ENCODE measurements at regions not wholly inside any gene's neighbourhood (a gene's known extent, or its start where the extent isn't known, plus 50 kb on each side); places are given as distances from the start of the nearest gene placed in this dataset.

DNA sequence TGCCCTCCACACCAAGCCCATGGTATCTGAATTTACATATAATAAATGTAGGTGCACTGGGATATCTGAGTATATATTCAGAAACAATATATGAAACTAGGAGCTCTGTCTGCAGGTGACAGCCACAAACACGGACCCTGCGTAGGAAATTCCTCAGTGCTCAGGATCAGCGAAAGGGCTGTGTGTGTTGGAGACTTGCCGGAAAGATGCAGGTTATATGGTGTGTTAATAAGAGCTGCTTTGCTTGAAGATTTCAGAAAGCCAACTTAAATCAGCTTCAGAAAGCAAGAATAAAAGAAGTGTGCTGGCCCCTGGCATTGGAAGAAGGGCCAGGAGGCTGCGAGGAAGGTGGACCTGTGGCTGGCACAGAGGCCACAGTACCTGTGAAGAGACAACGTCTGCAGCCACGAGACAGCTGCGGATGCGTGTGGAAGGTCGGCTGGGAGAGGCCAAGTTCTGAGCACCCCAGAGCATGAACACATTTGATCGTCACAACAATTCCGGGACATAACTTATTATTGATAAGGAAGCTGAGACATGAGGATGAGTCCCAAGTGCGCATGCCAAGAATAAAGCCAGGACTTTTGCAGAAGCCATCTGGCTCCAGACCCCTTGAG lies 183.2 kb downstream of the DLL1 start:
- TF ChIP-seq EZH2 (IDR thresholded peaks at IDR 0.05; ENCODE audit: insufficient read depth, low read length), result no peak
- TF ChIP-seq CTCF (IDR thresholded peaks at IDR 0.05; ENCODE audit: insufficient read depth, low read depth, low read length), result no peak
- FAIRE-seq (no peak), DNase-seq (ENCODE audit: low read depth) (no peak)
- Histone ChIP-seq H3K9ac (ENCODE audit: low read length) (no peak overlapping the region), H2AFZ (ENCODE audit: low read depth, low read length) (no peak overlapping the region), H3K4me1 (ENCODE audit: insufficient read depth, low read length) (no peaks in the 10 kb centered on the region), H3K79me2 (ENCODE audit: insufficient read depth, low read length) (no peaks in the 10 kb centered on the region), H3K4me3 (ENCODE audit: insufficient read depth, low read depth, low read length) (no peak overlapping the region), H4K20me1 (ENCODE audit: insufficient read depth, low read length) (no peaks in the 10 kb centered on the region), H3K9me3 (ENCODE audit: insufficient read depth, low read depth, low read length) (no peaks in the 10 kb centered on the region), H3K27me3 (ENCODE audit: insufficient read depth, low read length) (no peaks in the 10 kb centered on the region), H3K27ac (ENCODE audit: low read depth, low read length) (no peak overlapping the region), H3K4me2 (ENCODE audit: low read length) (no peak overlapping the region), H3K36me3 (ENCODE audit: insufficient read depth, low read length) (no peaks in the 10 kb centered on the region)
- no peaks in the 10 kb centered on the region for H3K9me3 Mint-ChIP-seq (ENCODE audit: unreplicated experiment)
- H3K4me1 Mint-ChIP-seq (ENCODE audit: low read depth, unreplicated experiment), result no peaks in the 10 kb centered on the region
- no peak overlapping the region for H3K4me3 Mint-ChIP-seq (ENCODE audit: unreplicated experiment)
- H3K27me3 Mint-ChIP-seq (ENCODE audit: low read depth, unreplicated experiment), result peaks cover 29% of the 10 kb centered on the region
- H3K27ac Mint-ChIP-seq (ENCODE audit: unreplicated experiment), result no peak overlapping the region
- H3K36me3 Mint-ChIP-seq (ENCODE audit: low read depth, unreplicated experiment), result no peaks in the 10 kb centered on the region

GRCh38 chr6:170106906-170107525 lies 183.9 kb downstream of the DLL1 start:
- Mint-ChIP-seq H3K9me3 (ENCODE audit: unreplicated experiment) (no peaks in the 10 kb centered on the region), H3K4me3 (ENCODE audit: unreplicated experiment) (no peak overlapping the region), H3K27me3 (ENCODE audit: low read depth, unreplicated experiment) (peaks cover 29% of the 10 kb centered on the region), H3K27ac (ENCODE audit: unreplicated experiment) (no peak overlapping the region), H3K36me3 (ENCODE audit: low read depth, unreplicated experiment) (no peaks in the 10 kb centered on the region), H3K4me1 (ENCODE audit: low read depth, unreplicated experiment) (no peaks in the 10 kb centered on the region)
- no peak overlapping the region for H3K27ac ChIP-seq (ENCODE audit: low read depth, low read length)
- no peak overlapping the region for H3K9ac ChIP-seq (ENCODE audit: low read length)
- no peaks in the 10 kb centered on the region for H3K36me3 ChIP-seq (ENCODE audit: insufficient read depth, low read length)
- H3K9me3 ChIP-seq (ENCODE audit: insufficient read depth, low read depth, low read length), result no peaks in the 10 kb centered on the region
- DNase-seq (ENCODE audit: low read depth) (no peak), FAIRE-seq (no peak)
- H3K27me3 ChIP-seq (ENCODE audit: insufficient read depth, low read length), result no peaks in the 10 kb centered on the region
- H3K4me2 ChIP-seq (ENCODE audit: low read length), result no peak overlapping the region
- no peak for TF ChIP-seq EZH2 (IDR thresholded peaks at IDR 0.05; ENCODE audit: insufficient read depth, low read length)
- TF ChIP-seq CTCF (IDR thresholded peaks at IDR 0.05; ENCODE audit: insufficient read depth, low read depth, low read length), result no peak
- H3K79me2 ChIP-seq (ENCODE audit: insufficient read depth, low read length), result no peaks in the 10 kb centered on the region
- no peaks in the 10 kb centered on the region for H4K20me1 ChIP-seq (ENCODE audit: insufficient read depth, low read length)
- no peak overlapping the region for H2AFZ ChIP-seq (ENCODE audit: low read depth, low read length)
- H3K4me1 ChIP-seq (ENCODE audit: insufficient read depth, low read length), result no peaks in the 10 kb centered on the region
- no peak overlapping the region for H3K4me3 ChIP-seq (ENCODE audit: insufficient read depth, low read depth, low read length)

Data from astrocyte (in vitro differentiated cells and primary cell).